ENCODE measurements at regions not wholly inside any gene's neighbourhood (a gene's known extent, or its start where the extent isn't known, plus 50 kb on each side); places are given as distances from the start of the nearest gene placed in this dataset.
A peak's percentile ranks its signal among the peaks of the same experiment; 100 is the strongest.

DNA sequence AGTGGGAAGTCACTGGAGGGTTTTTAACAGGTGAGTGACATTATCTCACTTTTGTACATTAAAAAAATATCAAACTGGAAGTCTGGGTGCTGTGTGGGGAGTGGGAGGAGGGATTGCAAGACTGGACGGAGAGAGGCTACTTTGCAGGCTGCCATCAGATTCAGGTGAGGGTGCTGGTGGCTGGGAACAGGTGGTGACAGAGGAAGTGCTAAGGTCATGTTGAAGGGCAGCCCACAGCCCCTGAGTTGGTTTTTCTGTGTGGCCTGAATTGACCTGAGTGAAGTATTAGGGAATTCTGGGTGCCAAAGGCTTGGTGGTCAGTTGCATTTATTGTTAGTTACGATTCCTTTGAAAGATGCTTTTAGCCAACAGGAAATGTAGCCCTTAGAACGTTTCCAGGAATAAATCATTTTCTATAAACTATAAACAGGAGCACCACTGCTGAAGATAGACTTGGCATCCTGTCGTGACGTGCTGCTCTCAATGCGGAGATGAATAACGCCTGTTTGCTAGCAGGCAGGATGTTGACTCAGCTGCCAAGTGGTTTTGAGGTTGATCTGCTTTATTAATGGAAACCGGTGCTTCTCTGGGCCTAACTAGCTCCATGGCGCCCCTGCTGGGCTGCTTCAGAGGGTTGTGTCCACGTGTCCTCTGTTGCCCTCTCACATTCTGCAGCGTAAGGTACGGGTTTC lies 707.5 kb upstream of the TMEM132C start:
- H3K9ac ChIP-seq (ENCODE audit: insufficient read depth in 1 of 2, low read length in 2 of 2), result no peak overlapping the region
- H3K9me3 ChIP-seq (ENCODE audit: control insufficient read depth in 4 of 4, insufficient read depth in 3 of 4, low read length in 3 of 4), result no peaks in the 10 kb centered on the region
- WGBS, 2 donors, result 17% methylated on average over 12 of the region's 12 CpGs
- no peak overlapping the region for H3K4me3 ChIP-seq
- peak; percentile 58 for ATAC-seq (ENCODE audit: insufficient read depth, low FRiP score)
- H3K27ac ChIP-seq (ENCODE audit: low read depth in 1 of 2, low read length in 1 of 2), result peak overlapping the region in 1 of 2 donors; percentile 40
- DNase-seq, result peak; percentile 29 to 54 (median 37)
- H3K4me1 ChIP-seq (ENCODE audit: control insufficient read depth in 5 of 5, insufficient read depth in 5 of 5, low read length in 5 of 5), result peaks cover 0 to 2% (median 0%) of the 10 kb centered on the region in 5 donors
- H3K36me3 ChIP-seq (ENCODE audit: control insufficient read depth in 4 of 4, insufficient read depth in 4 of 4, low read length in 4 of 4), result no peaks in the 10 kb centered on the region
- TF ChIP-seq, protein P1, sequence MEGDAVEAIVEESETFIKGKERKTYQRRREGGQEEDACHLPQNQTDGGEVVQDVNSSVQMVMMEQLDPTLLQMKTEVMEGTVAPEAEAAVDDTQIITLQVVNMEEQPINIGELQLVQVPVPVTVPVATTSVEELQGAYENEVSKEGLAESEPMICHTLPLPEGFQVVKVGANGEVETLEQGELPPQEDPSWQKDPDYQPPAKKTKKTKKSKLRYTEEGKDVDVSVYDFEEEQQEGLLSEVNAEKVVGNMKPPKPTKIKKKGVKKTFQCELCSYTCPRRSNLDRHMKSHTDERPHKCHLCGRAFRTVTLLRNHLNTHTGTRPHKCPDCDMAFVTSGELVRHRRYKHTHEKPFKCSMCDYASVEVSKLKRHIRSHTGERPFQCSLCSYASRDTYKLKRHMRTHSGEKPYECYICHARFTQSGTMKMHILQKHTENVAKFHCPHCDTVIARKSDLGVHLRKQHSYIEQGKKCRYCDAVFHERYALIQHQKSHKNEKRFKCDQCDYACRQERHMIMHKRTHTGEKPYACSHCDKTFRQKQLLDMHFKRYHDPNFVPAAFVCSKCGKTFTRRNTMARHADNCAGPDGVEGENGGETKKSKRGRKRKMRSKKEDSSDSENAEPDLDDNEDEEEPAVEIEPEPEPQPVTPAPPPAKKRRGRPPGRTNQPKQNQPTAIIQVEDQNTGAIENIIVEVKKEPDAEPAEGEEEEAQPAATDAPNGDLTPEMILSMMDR (IDR thresholded peaks at IDR 0.05; ENCODE audit: control extremely low read depth, extremely low read depth), result no peak
- no peaks in the 10 kb centered on the region for H3K27me3 ChIP-seq (ENCODE audit: control insufficient read depth in 3 of 3, insufficient read depth in 3 of 3, low read length in 2 of 3)

DNA sequence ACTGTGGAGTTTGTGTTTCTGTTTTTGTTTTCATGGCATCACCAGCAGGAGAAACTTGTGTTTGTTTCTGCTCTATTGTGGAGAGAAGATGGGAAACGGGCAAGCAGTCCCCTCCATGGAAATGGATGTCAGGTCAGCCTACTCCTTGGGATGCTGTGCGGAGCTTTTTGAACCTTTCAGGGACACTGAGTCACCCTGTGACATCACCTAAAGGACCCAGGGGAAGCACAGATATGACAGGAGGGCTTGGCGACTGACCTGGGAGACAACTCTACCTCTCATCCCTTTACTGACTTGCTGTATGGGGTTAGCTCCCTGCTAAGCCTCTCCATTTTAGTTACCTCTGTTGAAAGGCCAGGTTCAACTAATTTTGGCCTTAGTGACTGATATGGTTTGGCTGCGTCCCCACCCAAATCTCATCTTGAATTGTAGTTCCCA lies 706.9 kb upstream of the TMEM132C start:
- DNase-seq (no peak), ATAC-seq (ENCODE audit: insufficient read depth, low FRiP score) (no peak)
- no peaks in the 10 kb centered on the region for H3K9me3 ChIP-seq (ENCODE audit: control insufficient read depth in 4 of 4, insufficient read depth in 3 of 4, low read length in 3 of 4)
- H3K27me3 ChIP-seq (ENCODE audit: control insufficient read depth in 3 of 3, insufficient read depth in 3 of 3, low read length in 2 of 3), result no peaks in the 10 kb centered on the region
- TF ChIP-seq, protein P1 (IDR thresholded peaks at IDR 0.05; ENCODE audit: control extremely low read depth, extremely low read depth), result no peak
- no peaks in the 10 kb centered on the region for H3K36me3 ChIP-seq (ENCODE audit: control insufficient read depth in 4 of 4, insufficient read depth in 4 of 4, low read length in 4 of 4)
- no peak overlapping the region for H3K9ac ChIP-seq (ENCODE audit: insufficient read depth in 1 of 2, low read length in 2 of 2)
- no peak overlapping the region for H3K4me3 ChIP-seq
- H3K27ac ChIP-seq (ENCODE audit: low read depth in 1 of 2, low read length in 1 of 2), result peak overlapping the region in 1 of 2 donors; percentile 4
- 89 to 96% methylated on average over 4 of the region's 4 CpGs for WGBS, 2 donors
- peaks cover 0 to 2% (median 0%) of the 10 kb centered on the region in 5 donors for H3K4me1 ChIP-seq (ENCODE audit: control insufficient read depth in 5 of 5, insufficient read depth in 5 of 5, low read length in 5 of 5)

DNA sequence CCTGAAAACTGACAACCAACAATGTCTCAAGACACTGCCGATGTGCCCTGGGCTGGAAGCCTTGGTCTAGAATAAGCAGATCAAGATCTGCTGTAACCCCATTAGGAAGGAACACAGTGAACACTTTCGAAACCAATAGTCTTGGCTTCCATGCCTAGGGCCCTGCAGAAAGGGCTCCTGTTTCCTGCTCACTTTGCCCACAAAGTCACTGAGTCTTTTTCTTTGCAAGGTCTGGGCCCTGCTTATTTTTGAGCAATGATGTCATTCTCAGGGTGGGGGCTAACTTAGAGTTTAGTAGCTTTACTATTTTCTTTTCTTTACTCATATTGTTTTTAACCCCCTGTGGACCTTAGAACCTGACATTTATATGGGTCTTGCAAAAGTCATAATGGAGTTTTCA lies 704.2 kb upstream of the TMEM132C start:
- Histone ChIP-seq H3K9ac (ENCODE audit: insufficient read depth in 1 of 2, low read length in 2 of 2) (no peak overlapping the region), H3K4me1 (ENCODE audit: control insufficient read depth in 5 of 5, insufficient read depth in 5 of 5, low read length in 5 of 5) (peaks cover 0 to 2% (median 0%) of the 10 kb centered on the region in 5 donors), H3K4me3 (no peak overlapping the region), H3K36me3 (ENCODE audit: control insufficient read depth in 4 of 4, insufficient read depth in 4 of 4, low read length in 4 of 4) (no peaks in the 10 kb centered on the region), H3K9me3 (ENCODE audit: control insufficient read depth in 4 of 4, insufficient read depth in 3 of 4, low read length in 3 of 4) (peaks cover 0 to 2% (median 0%) of the 10 kb centered on the region in 4 donors), H3K27ac (ENCODE audit: low read depth in 1 of 2, low read length in 1 of 2) (no peak overlapping the region), H3K27me3 (ENCODE audit: control insufficient read depth in 3 of 3, insufficient read depth in 3 of 3, low read length in 2 of 3) (no peaks in the 10 kb centered on the region)
- no peak for ATAC-seq (ENCODE audit: insufficient read depth, low FRiP score)
- TF ChIP-seq, protein P1 (IDR thresholded peaks at IDR 0.05; ENCODE audit: control extremely low read depth, extremely low read depth), result no peak
- no peak for DNase-seq
- WGBS, 2 donors, result 91 to 93% methylated on average over 2 of the region's 2 CpGs
